RWPE1 (cell line): ENCODE measurements at regions not wholly inside any gene's neighbourhood (a gene's known extent, or its start where the extent isn't known, plus 50 kb on each side); places are given as distances from the start of the nearest gene placed in this dataset.

Experiments
- CTCF ChIA-PET: fragments of 350-600 bp; sonication (Branson Sonifier 250); formaldehyde crosslinking; extraction: SDS; loops from one replicate; lab custom pipeline; 2021; lab: Yijun Ruan, JAX
- POLR2A ChIA-PET: fragments of 400-600 bp; formaldehyde crosslinking; extraction: SDS; loops from one replicate; lab custom pipeline; 2020; ENCODE audit warnings: antibody characterized with exemption; ENCODE audit not compliant: low non-redundant PET; lab: Yijun Ruan, JAX
- DNase-seq: peaks from one replicate; pipeline ENCODE4 v3.0.0; 2012; ENCODE audit warnings: low spot score
- H3K27ac ChIP-seq: fragments of 450-650 bp; 2 replicates; pipeline ENCODE4 v1.5.1; 2017
- TF ChIP-seq, protein P1 (sequence below): fragments of 450-650 bp; conservative IDR thresholded peaks from 2 replicates; pipeline ENCODE4 v1.5.1; 2017; ENCODE audit warnings: low read depth, mild to moderate bottlenecking

- CTCF ChIA-PET = interaction anchor here (0.6 kb wide), 1 partner anchor 67 kb away, joined by 4 read pairs; no protein-coding TSS in a partner anchor
- TF ChIP-seq, protein P1, sequence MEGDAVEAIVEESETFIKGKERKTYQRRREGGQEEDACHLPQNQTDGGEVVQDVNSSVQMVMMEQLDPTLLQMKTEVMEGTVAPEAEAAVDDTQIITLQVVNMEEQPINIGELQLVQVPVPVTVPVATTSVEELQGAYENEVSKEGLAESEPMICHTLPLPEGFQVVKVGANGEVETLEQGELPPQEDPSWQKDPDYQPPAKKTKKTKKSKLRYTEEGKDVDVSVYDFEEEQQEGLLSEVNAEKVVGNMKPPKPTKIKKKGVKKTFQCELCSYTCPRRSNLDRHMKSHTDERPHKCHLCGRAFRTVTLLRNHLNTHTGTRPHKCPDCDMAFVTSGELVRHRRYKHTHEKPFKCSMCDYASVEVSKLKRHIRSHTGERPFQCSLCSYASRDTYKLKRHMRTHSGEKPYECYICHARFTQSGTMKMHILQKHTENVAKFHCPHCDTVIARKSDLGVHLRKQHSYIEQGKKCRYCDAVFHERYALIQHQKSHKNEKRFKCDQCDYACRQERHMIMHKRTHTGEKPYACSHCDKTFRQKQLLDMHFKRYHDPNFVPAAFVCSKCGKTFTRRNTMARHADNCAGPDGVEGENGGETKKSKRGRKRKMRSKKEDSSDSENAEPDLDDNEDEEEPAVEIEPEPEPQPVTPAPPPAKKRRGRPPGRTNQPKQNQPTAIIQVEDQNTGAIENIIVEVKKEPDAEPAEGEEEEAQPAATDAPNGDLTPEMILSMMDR = no peak
- DNase-seq = no peak
- POLR2A ChIA-PET = no interaction called here
- H3K27ac ChIP-seq = no peak overlapping the region
These were observed 342.0 kb upstream of the CHD6 start for GRCh38 chr20:41960166-41960565.

DNA sequence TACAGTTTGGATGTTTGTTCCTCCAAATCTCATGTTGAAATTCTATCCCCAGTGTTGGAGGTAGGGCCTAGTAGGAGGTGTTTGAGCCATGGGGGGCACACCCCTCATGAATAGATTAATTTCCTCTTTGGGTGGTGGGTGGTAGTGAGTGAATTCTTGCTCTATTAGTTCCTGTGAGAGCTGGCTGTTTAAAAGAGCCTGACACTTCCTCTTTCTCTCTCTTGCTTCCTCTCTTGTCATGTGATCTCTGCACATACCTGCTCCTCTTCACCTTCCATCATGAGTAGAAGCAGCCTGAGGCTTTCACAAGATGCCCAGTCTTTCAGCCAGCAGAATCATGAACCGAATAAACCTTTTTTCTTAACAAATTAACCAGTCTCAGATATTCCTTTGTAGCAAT, 340.2 kb upstream of the CHD6 start:
- POLR2A ChIA-PET = no interaction called here

DNA sequence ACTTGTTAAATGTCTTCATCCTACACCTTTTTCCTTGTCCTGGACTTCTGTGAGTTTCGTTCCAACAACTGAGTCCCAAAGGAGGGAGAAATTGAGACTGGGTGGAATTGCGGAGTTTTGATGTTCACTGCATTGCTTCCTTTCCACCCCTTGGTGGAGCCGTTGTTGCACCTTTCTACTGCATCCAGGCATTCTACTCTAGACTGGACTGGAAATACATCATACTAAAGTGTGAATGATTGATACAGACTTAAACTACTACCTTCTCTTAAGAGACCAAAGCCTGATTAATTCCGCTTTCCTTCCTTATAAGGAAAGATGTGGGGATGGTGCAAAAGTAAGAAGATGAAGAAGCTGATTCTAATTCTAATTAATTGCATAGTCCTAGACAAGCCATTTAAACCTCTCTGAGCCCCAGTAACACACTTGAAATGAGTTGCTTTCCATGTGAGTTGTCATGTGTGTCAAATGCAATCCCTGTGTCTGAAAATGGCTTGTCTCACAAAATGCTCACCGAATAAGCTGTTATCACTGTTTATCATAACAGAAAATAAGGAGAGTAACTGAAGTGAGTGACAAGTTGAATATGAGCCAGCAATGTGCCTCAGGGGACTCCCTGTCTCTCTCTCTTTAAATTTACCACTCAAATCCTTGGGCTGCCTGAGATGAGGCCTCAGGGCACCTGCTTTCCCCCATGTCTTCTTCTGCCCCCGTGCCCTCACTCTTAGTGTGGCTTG, 338.3 kb upstream of the CHD6 start:
- CTCF ChIA-PET = interaction anchor here (0.6 to 0.8 kb wide), 5 partner anchors 67 to 1994 kb away, joined by 3 to 4 read pairs (median 3); no protein-coding TSS in a partner anchor
- DNase-seq = no peak
- TF ChIP-seq, protein P1 = peak; percentile 31

More for the DNA sequence above, 340.2 kb upstream of the CHD6 start:
- TF ChIP-seq, protein P1 = no peak
- DNase-seq = no peak
- CTCF ChIA-PET = interaction anchor here (0.6 to 0.7 kb wide), 2 partner anchors 224 to 646 kb away, joined by 3 to 6 read pairs; no protein-coding TSS in a partner anchor
- no peak overlapping the region for H3K27ac ChIP-seq

DNA sequence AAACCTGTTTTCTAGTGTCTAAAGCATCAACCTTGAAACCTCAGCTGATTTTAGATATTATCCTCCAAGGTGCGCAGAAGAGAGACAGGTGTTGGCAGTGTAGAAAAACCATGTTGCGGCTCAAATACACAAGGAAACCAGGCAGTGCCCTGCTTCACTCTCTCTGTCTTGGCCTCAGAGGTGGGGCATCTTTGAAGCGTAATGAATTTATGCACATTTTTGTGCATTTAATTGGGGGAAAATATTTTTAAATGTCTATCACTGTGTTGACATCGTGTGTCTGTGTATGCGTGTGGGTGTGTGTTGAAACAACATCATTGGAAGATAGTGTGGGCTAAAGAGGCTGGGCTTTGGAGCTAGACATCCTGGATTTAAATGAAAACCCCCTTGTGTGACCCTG, 334.0 kb upstream of the CHD6 start:
- no peak overlapping the region for H3K27ac ChIP-seq
- no peak for DNase-seq
- ChIA-PET POLR2A (no interaction called here), CTCF (interaction anchor here (1.4 kb wide), 1 partner anchor 217 kb away, joined by 3 read pairs; no protein-coding TSS in a partner anchor)
- TF ChIP-seq, protein P1 = no peak

More for the DNA sequence above, 338.3 kb upstream of the CHD6 start:
- H3K27ac ChIP-seq = no peak overlapping the region
- POLR2A ChIA-PET = no interaction called here

DNA sequence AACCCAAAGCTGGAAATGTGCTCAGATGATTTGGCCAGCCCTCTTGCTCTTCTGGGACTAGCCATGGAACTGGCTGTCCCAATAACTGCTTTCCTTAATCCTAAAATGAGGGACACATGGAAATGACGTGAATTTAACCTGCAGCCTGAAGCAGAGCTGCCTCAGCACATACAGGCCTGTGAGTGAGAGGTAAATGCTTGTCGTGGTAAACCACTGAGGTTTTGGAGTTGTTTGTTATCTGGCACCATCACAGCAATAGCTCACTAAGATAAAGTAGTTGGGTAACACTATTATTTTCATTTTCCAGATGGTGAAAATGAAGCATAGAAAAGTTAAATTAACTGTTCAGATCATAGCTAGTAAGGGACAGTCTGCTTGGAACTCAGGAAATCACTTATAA, 333.4 kb upstream of the CHD6 start:
- ChIA-PET POLR2A (no interaction called here), CTCF (interaction anchor here (0.6 to 0.8 kb wide), 2 partner anchors 454 to 887 kb away, joined by 3 read pairs; no protein-coding TSS in a partner anchor)
- DNase-seq = no peak
- no peak overlapping the region for H3K27ac ChIP-seq
- TF ChIP-seq, protein P1 = no peak

DNA sequence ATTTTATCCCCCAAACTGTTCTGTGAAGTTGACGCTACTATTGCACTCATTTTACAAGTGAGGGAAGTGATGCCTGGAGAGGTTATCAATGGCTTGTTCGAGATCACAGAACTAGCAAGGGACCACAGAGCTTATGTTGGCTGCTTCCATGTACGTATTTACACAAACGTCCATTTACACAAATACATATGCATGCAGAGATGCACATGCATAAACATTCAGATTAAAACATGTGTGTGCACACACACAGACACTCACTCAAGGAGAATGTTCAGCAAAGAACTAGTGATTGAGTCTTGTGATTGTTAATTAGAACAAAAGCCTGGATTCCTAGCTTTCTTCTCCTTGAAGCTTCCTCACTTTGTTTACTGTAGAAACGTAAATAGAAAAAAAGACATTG, 321.5 kb upstream of the CHD6 start:
- TF ChIP-seq, protein P1 = no peak

More for the DNA sequence above, 321.5 kb upstream of the CHD6 start:
- H3K27ac ChIP-seq = no peak overlapping the region
- CTCF ChIA-PET = interaction anchor here (0.6 to 1.1 kb wide), 2 partner anchors 242 to 415 kb away, joined by 3 to 4 read pairs; no protein-coding TSS in a partner anchor
- DNase-seq = no peak
- POLR2A ChIA-PET = no interaction called here
